Hepatic stellate cell (primary cell): ENCODE measurements at regions not wholly inside any gene's neighbourhood (a gene's known extent, or its start where the extent isn't known, plus 50 kb on each side); places are given as distances from the start of the nearest gene placed in this dataset.
"Not testable (repeated sequence)": the region's sequence is repeated elsewhere in the genome, so short reads cannot be mapped to it uniquely, and the experiment has no call there.

ENCODE experiments used
- DNase-seq: peaks from one replicate; pipeline ENCODE4 v3.0.0; 2011; ENCODE audit warnings: low spot score

- DNase-seq = no peak
These were observed 127.7 kb upstream of the ZNF267 start for GRCh38 chr16:31745900-31746299.

GRCh38 chr16:31754998-31755615, 118.5 kb upstream of the ZNF267 start:
- no peak for DNase-seq

GRCh38 chr16:31764103-31764502, 109.5 kb upstream of the ZNF267 start:
- no peak for DNase-seq

DNA sequence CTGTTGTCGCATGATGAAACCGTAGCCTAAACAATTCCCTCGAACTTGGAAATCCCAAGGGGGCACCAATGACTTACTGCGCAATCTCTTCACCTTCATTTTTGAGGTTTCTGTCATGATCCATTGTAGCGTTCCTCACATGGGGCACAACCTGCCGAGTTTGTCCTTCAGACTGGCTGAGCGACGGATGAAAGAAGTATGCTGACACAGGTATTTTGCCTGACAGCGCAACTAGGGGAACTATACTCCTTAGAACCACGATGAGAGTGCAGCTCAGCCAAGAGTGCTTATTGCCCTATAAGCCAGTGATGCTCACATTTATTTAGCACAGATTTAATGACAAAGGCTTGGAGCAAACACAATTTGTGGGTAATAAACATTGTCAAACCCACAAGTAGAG, 106.3 kb upstream of the ZNF267 start:
- DNase-seq = no peak

GRCh38 chr16:31780342-31780741, 93.3 kb upstream of the ZNF267 start:
- no peak for DNase-seq

DNA sequence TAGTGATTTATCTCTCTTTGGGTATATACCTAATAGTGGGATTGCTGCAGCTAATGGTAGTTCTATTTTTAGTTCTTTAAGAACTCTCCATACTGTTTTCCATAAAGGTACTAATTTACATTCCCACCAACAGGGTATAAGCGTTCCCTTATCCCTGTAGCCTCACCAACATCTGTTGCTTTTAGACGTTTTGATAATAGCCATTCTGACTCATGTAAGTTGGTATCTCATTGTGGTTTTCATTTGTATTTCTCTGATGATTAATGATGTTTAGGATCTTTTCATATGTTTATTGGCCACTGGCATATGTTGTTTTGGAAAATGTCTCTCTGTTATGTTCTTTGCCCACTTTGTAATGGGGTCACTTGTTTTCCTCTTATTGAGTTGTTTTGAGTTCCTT, 88.5 kb upstream of the ZNF267 start:
- no peak for DNase-seq

DNA sequence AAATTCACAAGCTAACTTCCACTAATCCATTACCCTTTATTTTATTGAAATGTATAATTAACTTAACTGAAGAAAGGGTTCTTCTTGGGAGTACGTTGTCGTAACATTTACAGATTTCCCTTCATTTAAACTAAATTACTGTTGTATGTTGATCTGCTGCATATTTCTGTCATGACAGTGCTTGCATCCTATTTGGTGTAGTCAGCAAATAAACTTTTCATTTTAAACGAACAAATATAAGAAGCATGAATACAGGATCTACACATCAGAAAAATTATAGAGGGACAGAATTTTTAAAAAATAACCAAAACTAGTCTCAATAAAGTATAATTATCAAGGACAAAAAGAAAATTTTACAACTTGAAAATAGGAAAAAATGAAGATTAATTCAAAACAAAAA, 66.5 kb upstream of the ZNF267 start:
- no peak for DNase-seq

GRCh38 chr16:31810863-31811262, 62.7 kb upstream of the ZNF267 start:
- DNase-seq = no peak

GRCh38 chr16:31816141-31816540, 57.5 kb upstream of the ZNF267 start:
- not testable (repeated sequence) for DNase-seq

DNA sequence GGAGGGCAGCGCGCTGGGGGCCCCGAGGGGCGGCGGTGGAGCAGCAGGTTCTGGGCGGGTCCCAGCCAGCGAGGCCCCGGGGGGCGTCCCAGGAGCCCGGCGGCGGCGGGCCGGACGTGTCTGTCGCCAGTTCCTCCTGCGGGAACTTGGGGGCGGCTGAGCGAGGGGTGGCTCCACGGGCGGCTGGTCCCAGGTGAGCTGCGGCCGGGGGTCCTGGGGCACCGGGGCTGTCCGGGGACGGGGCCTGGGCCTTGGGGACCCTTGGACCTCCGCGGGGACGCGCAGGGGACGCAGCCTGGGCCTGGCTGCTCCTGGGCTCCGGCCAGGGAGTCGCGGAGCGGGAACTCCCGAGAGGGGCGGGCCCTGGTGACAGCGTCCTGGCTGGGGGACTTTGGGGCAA, 54.2 kb upstream of the ZNF267 start:
- no peak for DNase-seq

DNA sequence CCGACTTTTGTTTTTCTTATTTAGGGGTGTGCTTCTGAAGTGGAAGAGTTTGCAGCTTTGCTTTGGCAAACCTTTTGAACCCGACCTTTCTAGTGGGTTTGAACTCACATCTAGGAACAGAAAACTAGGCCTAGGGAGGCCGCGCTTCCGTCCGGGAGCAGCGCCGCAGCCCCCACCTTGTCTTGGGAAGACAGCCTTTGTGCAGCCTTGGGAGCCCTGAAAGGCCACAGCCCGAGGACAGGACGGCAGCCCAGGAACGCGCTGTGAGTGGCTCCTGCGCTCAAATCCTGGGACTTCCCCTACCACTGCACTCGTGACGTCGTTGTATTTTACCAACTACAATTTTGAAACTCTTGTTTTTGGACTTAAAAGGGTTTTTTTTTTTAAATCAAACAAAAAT, 53.7 kb upstream of the ZNF267 start:
- DNase-seq = no peak
